GM18505 (cell line): ENCODE measurements at regions not wholly inside any gene's neighbourhood (a gene's known extent, or its start where the extent isn't known, plus 50 kb on each side); places are given as distances from the start of the nearest gene placed in this dataset.
"Not testable (repeated sequence)": the region's sequence is repeated elsewhere in the genome, so short reads cannot be mapped to it uniquely, and the experiment has no call there.

Source experiments
- ATAC-seq: cut with Tn5 transposase; IDR thresholded peaks from one replicate; pipeline ENCODE4 v1.9.1; 2021; ENCODE audit not compliant: unreplicated experiment
- POLR2A ChIP-seq: IDR thresholded peaks from 4 replicates; pipeline ENCODE4 v1.6.1; 2011; ENCODE audit warnings: borderline replicate concordance; ENCODE audit not compliant: insufficient read depth, insufficient read length; ENCODE audit errors: extremely low read depth

DNA sequence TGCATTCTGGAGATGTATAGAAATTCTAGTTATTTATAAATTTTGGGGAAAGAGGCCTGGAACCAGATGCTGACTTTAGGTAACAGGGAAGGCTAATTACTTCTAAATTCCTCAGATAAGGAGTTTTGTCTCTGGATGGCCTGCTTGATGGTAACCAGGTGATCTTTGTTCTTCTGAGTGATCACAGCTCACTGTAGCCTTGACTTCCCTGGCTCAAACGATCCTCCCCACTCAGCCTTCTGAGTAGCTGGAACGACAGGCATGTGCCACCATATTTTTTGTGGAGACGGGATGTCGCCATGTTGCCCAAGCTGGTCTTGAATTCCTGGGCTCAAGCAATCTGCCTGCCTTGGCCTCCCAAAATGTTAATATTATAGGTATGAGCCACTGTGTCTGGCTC is 54.4 kb upstream of the MSH6 start:
- no peak for ATAC-seq
- no peak for TF ChIP-seq POLR2A

DNA sequence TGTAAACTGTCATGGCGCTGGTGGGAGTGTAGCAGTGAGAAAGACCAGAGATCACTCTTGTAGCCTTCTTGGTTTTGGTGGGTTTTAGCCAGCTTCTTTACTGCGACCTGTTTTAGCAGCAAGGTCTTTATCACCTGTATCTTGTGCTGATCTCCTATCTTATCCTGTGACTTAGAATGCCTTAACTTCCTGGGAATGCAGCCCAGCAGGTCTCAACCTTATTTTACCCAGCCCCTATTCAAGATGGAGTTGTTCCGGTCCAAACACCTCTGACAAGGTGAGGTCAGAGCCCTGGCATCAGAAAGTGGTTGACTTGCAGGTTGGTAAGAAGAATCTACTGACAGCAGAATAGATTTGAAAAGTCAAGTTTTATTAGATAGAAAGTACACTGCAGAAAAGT is 55.0 kb upstream of the MSH6 start:
- ATAC-seq, result no peak
- TF ChIP-seq POLR2A, result no peak

DNA sequence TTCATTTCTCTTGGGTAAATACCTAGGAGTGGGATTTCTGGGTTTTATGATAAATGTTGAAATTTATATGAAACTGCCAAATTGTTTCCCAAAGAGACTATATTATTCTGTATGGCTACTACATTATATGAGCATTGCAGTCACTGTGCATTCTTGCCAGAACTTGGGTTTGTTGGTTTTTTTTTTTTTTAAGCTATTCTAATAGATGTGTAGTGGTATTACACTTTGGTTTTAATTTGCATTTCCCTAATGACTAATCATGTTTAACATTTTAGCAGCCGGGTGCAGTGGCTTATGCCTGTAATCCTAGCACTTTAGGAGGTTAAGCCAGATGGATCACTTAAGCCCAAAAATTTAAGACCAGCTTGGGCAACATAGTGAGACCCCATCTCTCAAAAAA is 56.0 kb upstream of the MSH6 start:
- ATAC-seq, result not testable (repeated sequence)

DNA sequence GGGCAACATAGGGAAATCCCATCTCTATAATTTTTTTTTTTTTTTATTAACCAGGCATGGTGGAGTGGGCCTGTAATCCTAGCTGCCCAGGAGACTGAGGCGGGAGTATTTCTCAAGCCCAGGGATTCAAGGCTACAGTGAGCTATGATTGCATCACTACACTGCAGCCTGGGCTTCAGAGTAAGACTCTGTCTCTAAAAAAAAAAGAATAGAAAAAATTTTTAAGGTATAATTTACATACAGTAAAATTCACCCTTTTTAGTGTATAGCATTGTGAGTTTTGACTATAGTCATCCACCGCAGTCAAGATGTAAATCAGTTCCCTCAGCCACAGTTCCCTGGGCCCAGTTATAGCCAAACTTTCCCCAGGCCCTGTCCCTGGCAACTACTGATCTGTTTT is 57.1 kb upstream of the MSH6 start:
- no peak for ATAC-seq
- TF ChIP-seq POLR2A, result no peak

DNA sequence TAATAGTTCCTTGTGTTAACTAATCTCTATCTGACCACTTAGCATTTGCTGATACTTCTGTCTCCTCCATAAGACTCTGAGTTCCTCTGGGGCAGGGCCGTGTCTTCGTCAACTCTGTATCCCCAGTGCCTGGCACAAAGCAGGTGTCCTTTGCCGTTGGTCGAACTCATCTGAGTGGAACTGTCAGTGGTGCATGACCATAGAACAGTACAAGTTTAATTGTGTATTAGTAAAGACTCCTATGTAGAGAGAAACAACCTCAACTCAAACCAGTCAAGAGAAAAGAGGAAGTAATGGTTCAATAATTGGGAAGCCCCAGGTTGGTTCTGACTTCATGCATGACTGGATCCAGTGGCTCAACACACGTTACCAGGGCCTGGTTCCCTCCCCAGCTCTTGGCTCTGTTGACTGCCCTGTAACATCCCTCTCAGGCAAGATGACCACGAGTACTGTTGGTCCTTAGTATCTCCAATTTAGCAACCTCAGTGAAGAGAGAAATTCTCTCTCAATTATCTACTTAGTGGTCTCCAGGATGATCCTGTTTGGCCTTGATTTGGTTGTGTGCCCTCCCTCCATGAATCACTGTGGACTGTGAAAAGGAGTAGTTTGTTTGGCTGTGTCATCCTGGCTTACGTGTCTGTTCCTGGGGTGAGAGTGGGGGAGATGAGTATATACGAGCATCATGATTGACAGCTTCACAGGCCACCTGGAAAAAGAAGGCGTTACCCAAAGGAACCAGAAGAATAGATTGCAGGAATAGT is 58.5 kb upstream of the MSH6 start:
- peak; percentile 9 for TF ChIP-seq POLR2A
- peak; percentile 85 for ATAC-seq

DNA sequence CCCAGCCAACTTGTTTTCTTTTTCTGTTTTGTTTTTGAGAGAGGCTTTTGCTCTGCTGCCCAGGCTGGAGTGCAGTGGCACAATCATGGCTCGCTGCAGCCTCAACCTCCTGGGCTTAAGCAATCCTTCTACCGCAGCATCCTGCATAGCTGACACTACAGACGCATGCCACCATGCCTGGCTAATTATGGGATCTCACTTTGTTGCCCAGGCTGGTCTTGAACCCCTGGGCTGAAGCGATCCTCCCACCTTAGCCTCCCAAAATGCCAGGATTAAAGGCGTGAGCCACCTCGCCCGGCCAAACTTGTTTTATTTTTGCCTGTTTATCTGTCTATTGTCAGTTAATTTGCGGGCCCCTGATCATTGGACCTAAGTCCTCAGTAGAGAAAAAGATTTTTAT is 61.6 kb upstream of the MSH6 start:
- ATAC-seq, result no peak
- TF ChIP-seq POLR2A, result no peak

DNA sequence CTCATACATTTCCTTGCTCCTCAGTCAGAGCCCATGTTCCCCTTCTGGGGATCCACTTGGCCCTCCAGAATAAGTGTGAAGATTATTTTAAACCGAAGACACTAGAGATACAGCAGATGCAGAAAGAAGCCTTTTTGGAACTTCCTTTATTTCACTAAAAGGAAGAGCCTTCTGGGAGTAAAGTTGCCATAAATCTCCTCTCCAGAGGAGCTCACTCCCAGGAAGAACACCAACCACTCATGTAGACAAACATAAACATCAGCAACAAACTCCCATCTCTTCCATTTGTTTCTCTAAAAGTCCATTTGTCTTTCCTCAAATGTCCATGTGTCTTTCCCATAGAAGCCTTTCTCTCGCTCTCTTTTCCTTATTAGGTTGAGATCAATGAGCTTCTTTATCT is 62.4 kb upstream of the MSH6 start:
- no peak for ATAC-seq
- TF ChIP-seq POLR2A, result no peak

DNA sequence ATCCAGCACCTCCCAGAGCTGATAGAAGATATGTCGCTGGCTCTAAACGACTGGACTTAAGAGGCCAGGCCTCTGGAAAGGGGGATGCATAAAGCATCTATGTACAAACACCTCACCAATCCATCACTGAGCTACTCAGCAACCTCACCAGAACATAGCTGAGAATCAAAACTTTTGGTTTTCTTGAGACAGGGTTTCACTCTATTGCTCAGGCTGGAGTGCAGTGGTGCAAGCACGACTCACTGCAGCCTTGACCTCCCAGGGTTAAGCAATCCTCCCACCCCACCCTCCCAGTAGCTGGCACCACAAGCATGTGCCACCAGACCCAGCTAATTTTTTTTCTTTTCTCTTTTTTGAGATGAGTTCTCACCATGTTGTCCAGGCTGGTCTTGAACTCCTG is 62.9 kb upstream of the MSH6 start:
- no peak for ATAC-seq
- no peak for TF ChIP-seq POLR2A

DNA sequence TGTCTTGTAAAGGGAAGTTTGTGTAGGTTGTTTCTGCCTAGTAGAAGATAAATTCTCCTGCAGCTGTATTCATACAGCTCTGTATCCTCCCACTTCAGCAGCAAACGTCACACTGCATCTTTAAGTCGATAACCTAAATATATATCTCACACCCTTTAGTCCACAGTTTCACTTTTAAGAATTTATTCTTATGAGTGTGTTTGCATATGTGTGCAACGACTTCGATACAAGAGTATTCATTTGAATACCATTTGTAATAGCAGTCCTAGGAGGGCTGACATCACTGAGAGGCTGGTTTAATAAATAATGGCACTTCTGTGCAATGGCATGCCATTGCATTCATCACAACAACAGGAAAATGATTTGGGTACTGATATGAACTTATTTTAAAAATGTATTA is 63.8 kb upstream of the MSH6 start:
- TF ChIP-seq POLR2A, result no peak
- peak; percentile 82 for ATAC-seq

DNA sequence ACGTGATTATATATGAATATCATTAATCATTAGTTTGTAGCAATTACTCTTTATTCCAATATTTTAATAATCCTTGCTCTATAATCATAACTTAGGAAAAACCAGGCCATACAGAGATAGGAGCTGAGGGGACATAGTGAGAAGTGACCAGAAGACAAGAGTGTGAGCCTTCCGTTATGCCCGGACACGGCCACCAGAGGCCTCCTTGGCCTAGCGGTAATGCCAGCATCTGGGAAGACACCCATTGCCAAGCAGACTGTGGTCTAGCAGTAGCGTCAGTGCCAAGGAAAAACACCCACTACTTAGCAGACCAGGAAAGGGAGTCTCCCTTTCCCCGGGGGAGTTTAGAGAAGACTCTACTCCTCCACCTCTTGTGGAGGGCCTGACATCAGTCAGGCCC is 66.6 kb upstream of the MSH6 start:
- ATAC-seq, result not testable (repeated sequence)

DNA sequence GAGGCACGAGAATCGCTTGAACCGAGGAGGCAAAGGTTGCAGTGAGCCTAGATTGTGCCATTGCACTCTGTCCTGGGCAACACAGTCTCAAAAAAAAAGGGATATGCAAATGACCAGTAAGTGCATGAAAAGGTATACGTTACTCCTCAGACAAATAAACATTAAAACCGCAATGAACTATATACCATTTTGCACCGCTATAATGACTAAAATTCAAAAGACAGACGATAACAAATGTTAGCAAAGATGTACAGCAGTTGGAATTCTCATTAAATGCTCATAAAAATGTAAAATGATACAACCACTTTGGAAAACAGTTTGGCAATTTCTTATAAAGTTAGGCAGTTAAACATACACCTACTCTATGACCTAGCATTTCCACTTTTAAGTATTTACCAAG is 67.4 kb upstream of the MSH6 start:
- TF ChIP-seq POLR2A, result no peak

DNA sequence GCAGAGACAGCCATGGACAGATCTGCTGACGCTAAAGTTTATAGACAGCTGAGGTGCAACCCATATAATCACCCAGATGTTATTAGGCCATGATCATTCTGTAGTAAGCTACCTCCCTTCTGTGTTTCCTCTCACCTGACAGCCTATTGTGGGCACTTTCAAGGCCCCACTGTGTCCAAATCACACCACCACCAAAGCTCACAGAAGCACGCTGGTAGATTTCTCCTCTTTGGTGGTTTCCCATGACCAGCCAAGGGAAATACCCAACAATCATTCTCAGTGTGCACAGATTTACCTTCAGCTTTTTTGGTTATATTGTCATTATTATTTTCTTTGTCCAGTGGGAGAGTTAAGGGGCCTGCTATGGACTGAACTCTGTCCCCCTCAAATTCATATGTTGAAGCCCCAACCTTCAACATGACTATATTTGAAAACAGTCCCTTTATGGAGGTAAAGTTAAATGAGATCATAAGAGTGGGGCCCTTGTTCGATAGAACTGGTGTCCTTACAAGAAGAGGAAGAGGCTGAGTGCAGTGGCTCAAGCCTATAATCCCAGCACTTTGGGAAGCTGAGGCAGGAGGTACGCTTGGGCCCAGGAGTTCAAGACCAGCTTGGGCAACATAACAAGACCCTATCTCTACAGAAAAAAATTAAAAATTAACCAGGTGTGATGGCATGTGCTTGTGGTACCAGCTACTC is 74.0 kb upstream of the MSH6 start:
- peak; percentile 82 for ATAC-seq
- no peak for TF ChIP-seq POLR2A

More for the DNA sequence above, 67.4 kb upstream of the MSH6 start:
- no peak for ATAC-seq

DNA sequence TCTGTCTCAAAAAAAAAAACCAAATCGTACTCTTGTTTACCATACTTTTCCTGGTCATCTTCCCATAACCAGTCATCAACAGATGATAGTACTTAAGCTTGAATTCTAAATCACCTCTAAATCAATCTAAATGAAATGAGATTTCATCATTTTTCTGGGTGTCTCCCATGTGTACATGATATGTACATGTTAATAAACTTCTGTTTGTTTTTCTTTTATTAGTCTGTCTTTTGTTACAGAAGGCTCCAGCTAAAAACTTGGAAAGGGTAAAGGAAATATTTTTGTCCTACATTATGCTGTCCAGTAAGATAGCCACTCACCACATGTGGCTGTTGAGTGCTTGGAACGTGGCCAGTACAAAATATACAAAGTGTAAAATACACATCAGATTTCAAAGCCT is 78.7 kb upstream of the MSH6 start:
- no peak for ATAC-seq
- no peak for TF ChIP-seq POLR2A

DNA sequence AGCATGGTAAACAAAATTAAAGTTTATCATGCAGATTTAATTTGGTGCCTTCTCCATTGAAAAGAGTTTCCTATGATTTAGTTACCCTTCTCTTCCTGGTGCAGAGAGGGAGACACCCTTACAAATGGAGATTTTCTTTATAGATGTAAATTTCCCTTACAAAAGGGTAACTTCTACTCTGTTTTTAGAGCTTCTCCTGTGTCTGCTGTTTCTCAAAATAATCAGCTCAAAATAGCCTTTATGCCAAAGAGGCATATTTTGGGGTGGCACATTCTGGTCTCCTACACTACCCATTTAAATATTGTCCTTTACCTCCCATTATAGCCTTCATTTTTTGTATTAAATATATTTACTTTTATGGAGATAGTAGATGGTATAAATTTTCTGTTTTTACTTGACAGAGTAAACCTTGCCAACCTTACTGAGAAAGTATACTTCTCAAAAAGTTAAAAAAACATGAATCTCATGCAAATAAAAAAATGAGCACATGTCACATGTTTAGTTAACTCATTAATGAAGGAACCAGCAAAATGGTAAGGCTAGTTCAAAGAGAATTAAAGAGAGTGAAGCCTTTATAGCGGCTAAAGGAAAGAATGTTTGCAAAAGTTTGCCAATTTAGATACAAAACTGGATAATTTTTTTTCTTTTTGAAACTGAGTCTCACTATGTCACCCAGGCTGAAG is 83.3 kb upstream of the MSH6 start:
- TF ChIP-seq POLR2A, result no peak
- ATAC-seq, result no peak

DNA sequence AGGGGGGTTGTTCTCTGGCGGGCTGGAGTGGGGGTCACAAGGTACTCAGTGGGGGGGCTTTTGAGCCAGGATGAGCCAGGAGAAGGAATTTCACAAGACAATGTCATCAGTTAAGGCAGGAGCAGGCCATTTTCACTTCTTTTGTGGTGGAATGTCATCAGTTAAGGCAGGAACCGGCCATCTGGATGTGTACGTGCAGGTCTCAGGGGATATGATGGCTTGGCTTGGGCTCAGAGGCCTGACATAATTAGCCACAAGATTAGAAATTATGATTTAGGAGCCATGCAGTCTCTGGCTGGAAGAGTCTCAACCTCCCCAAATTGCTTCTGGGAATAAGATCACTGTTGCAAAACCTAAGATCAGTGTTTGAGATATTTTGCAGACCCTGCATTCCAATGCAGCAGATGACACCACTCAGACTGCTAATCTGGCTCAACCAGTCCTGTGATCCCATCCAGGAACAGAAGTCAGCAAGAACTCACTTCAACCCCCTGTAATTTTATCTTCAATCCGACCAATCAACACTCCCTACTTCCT is 84.4 kb upstream of the MSH6 start:
- ATAC-seq, result not testable (repeated sequence)

DNA sequence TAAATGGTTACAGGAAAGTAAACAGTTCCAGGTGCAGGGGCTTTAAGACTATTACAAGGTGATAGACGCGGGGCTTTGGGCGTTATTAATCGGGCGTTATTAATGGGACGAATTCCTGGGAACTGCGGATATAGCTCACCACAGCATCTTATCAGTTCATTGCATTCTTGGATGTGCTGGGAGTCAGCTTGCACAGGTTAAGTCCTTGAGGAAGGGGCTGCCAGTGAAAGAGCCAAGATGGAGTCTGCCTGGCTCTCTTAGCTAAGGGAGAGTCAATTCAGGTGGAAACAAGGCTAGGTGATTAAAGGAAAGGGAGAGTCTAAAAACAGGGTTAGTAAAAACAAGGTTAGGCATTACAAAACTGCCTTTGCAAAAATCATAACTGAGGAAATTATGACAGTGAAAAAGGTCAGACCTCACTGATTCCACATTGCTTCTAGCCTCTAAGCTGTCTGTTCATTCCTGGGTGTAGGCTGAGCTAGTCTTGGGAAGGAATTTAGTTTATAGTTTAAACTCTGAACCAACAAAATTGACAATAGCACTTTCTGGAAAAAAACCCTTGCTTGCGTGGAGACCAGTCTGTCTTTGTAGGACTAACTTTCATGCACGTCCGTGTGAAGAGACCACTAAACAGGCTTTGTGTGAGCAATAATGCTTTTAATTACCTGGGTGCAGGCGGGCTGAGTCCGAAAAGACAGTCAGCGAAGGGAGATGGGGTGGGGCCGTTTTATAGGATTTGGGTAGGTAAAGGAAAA is 85.1 kb upstream of the MSH6 start:
- ATAC-seq, result not testable (repeated sequence)
